HT1080 (cell line): ENCODE measurements at regions not wholly inside any gene's neighbourhood (a gene's known extent, or its start where the extent isn't known, plus 50 kb on each side); places are given as distances from the start of the nearest gene placed in this dataset.
A peak's percentile ranks its signal among the peaks of the same experiment; 100 is the strongest.

Experiments
- DNase-seq: peaks from one replicate; pipeline ENCODE4 v3.0.0-alpha.2; 2015; ENCODE audit warnings: low read depth

DNA sequence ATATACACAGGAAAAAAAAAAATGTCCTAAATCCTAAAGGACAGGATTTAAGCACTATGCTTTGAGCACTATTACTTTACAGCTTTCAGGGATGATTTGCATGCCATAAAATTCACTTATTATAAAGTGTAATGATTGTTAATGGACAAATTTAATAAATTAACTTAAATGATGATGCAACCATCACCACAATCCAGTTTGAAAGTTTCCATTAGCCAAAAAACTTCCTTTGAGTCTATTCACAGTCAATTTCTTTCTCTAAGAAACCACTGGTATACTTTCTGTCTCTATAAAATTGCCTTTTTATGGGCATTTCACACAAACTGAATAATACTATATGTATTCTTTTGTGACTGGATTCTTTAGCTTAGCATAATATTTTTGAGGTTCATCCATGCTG is 111.1 kb upstream of the RIOK3 start:
- DNase-seq: no peak

DNA sequence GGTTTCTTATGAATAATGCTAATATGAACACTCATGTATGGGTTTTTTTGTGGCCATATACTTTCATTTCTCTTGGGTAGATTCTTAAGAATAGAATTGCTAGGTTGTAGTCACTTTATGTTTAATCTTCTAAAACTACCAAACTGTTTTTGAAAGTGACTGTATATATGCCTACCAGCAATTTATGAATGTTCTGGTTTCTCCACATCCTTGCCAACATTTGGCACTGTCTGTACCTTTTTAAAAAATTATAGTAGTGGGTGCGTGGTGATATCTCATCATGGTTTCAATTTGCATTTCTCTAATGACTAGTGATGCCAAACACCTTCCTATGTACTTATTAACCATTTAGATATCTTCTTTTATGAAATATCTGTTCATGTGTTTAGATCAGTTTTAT is 110.6 kb upstream of the RIOK3 start:
- no peak for DNase-seq

DNA sequence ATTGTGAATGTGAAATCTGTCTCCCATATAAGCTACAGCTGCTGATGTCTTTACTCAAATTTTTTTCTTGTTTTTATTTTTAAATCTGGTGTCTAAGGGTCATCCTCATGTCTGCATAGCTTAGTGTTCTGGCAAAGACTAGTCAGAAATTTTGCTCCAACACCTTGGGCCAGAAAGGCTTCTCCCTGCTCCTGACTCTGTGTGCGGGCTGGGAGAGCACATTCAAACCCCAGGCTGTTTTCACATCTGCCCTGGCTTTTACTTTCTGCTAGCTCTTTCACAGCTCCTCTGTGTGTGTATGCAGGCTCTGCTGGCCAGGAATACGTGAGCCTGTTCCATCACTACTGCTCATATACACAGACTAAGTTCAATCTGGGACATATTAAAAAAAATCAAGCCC is 102.9 kb upstream of the RIOK3 start:
- DNase-seq: no peak

DNA sequence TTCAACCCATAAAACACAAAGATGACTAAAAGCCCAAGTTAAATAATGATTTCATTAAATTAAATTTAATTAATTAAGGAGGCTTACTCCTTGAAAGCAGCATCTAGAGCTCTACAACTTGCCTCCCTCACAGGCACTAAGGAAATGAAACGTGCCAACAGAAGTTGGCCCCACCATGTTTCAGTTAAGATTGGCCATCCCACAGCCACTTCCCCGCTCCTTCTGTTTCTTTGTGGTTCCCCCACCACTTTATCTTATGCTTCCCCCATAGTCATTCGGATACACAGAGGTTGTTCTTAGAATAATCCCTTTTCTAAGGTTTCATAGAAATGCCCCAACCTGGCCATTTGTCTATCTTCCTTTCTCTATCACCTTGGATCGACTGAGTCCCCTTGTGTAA is 101.6 kb upstream of the RIOK3 start:
- DNase-seq: no peak

DNA sequence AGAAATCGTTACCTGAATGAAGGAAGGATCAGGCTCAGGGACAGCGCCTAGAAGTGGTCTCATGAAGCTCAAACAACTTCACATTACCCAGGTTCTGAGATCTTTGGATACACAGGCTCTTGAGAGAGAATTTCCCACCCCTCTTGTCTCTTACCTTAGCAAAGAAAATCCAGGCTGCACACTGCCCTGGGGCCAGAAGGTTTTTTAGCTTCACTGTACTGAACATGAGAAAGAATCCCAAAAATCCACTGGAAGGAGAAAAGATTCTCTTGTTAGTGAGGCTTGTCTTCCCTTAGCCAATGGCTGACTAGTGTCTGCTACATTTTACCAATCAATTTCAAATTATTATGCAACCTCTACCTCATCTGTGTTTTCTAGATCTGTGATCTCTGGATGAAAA is 101.0 kb upstream of the RIOK3 start:
- no peak for DNase-seq

DNA sequence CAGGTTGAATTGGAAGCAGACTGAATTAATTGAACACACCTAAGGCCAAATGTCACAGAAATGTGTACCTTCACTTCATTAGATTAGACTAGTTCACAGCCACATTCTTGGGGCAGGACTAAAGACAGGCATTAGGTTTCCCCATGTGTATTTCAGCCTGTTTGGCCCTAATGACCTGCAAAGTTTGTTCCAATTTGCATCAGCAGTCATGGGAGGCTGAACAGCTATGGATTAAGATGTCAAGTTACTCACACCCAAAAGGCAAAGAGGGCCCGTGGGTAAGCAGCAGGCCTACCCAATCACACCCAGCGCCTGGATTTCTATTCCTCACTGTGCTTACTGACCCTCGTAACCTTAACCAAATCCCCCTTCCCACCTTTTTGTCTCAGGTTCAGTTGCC is 99.6 kb upstream of the RIOK3 start:
- DNase-seq: no peak

DNA sequence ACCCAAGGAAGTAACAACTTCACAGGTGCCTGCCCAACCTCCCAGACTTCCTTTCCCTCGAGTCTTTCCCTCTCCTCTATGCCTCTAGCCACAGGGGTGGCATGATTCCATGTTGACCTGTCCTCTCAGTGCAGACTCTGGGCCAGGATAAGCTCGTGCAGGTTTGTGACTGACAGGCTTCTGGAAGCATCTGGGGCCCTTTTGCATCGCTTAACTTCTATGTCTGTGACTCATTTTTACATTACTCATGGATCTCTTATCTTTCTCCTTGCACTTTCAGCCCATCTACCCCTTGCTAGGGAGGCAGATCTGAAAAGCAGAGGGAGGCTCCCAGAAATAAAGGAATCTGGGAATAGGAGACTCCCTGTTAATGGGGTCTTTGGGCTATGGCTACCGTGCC is 98.5 kb upstream of the RIOK3 start:
- peak; percentile 74 for DNase-seq

DNA sequence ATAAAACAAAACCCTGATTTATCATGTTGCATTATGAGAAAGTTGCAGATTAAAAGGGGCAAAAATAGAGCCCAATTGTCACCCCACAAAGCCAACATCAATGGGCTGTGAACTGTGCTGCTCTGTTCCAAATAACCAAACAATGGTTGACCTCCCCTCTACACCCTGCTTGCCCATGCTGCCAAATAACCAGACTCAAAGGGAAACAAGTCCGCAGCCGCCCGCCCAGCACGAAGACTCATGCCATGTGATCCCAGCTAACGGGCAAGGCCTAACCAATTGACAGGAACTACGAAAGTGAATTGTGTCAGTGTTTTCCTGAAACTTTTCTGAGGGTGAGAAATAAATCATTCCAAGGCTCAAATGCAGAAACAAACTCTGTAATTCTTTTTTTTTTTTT is 97.9 kb upstream of the RIOK3 start:
- DNase-seq: no peak

DNA sequence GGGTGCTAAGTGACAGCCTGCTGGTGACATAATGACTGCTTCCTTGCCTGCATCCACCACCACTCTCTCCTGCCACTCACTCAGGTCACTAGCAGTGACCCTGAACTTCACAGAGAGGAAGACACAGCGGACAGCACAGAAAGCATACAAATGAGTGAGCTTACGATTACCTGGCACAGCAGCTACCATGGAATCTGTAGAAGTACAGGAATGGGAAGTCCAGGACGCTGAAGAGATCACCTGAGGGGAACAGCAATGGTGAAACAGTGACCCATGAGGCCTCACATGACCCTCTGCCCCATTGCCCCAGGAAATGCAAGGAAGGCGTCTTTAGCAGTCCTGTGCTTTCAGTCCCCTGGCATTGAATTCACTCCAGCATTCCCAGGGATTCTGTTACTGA is 96.7 kb upstream of the RIOK3 start:
- no peak for DNase-seq

DNA sequence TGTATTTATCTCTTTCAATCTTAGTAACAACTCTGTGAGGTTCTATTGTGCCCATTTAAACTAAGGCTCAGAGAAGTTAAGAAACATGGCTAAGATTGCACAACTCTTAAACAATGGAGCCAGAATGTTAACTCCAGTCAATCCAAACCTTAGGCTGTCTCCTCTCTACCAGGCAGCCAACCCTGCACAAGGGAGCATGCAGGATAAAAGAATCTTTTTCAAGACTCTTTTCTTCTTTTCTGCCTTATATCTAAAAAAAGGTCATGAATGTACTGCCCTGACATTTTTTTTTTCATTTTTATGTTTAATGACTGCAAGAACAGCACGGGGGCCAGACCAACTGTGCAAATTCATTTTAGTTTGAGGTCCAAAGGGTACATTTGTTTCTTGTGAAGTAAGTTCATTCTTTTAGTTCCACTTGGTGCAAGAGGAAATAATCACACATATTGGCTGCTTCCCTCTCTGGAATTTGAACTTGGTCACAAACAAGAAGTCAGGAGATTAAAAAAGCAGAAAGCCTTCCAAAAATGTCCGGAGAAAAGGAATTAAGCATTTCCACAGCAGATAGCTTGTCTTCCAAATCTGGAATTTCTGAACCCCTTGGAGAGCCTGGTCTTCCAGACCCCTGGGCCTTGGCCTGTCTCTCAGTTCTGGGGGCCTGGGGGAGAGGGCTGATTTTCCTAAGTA is 96.0 kb upstream of the RIOK3 start:
- no peak for DNase-seq

DNA sequence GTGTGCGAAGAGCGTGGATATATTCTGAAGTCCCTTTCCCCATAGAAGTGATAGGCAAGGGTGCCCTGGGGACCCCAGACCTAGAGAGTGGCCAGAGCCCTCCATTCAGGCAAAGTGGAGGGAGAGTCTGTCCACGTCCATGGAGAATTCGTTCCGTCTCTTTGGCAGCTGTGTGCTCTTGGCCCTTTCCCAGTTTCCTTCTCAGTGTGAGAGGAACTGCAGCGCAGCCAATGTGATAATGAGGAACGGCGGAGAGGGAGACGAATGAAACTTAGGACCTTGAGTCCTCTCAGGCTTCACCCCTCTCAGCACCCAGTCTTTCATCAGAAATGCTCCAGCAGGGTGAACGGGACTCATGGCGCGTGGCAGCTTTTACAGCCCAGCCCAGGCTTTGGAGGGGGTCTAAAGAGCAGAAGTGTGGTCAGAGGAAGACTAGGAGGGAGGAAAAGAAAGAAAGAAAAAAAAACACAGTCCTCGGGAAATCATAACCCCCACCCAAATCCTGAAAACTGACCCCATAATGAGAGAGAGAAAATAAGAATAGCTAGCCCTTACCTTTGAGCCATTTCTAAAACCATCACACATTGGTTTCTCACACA is 95.0 kb upstream of the RIOK3 start:
- no peak for DNase-seq

DNA sequence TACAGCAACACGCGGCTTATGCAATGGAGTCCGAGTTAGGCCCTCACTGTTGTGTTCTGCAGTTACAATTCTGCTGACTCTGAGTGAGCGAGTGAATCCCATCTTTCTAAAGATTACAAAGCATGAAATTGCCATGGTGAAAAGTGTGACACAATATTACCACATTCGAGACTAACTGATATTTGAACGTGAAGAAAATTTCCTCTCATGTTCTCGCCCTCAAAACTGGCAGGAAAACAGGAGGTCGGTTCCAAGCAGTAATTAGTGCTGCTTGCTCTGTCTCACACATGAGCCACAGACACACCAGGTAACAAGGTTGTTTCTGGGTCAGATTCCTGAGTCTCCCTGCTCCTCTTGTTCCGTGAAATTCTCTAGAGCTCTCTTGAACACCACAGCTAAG is 93.7 kb upstream of the RIOK3 start:
- no peak for DNase-seq

DNA sequence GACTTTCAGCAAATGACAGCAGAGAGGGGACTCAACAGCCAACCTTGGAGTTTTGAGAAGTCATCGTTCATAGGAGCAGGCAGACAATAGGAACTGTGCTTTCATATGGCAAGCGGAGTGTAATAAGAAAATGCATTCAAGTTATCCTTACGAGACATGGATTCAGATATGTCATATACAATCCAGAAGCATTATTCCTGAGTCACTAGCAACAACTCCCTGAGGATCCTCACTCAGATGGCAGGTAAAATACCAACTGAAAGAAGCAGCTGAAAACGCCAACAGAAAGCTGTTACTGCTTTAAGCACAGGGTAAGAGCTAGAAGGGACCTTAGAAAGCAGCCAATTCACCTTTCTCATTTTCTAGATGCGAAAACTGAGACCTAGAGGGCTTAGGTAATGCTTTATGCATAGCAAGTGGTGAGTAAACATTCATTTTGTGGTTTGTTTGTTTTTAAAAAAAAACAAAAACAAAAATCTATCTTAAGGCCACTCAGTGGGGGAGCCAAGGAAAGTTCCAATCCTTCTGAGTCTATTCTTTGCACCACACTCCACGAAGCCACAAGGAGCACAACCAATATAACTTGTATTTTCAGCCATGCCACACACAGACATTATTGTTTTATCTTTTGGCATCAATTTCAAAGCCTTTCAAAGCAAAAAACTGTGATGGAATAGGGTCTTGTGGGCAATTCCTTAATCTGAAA is 89.1 kb upstream of the RIOK3 start:
- DNase-seq: no peak

DNA sequence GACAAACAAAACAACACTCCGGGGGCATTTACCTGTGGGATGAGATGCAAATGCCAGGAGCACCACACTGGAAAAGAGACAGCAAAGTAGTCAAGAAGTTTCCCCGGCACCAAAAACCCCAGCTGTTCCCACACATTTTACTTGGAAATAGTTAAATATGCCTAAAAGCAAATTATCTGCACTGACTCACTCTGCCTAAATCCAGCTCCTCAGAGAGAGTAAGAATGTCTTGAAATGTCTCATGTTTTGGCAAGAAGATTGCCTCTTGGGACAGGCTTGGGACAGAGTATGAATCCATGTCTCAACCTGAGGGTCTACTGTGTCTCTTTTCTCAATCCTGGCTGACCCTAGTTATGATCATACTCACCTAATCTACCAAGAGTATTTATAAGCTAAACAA is 87.5 kb upstream of the RIOK3 start:
- DNase-seq: no peak

DNA sequence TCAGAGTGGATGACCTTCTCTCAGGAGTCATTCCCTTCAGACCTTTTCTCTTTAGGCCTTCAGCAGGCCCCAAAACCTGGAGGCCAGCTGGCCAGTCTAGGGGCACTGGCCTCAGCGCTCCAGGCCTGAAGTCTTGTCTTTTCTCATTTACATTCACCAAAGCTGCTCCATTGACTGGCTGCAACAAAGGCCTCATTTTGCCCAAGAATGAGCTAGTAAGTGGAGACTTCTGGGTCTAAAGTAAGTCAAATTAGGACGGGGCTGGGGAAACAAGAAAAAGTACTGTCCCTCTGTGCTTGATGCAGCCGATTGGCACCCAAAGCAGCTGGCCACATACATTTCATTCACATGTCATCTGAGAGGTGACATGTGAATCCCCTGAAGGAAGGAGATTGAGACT is 83.8 kb upstream of the RIOK3 start:
- no peak for DNase-seq

DNA sequence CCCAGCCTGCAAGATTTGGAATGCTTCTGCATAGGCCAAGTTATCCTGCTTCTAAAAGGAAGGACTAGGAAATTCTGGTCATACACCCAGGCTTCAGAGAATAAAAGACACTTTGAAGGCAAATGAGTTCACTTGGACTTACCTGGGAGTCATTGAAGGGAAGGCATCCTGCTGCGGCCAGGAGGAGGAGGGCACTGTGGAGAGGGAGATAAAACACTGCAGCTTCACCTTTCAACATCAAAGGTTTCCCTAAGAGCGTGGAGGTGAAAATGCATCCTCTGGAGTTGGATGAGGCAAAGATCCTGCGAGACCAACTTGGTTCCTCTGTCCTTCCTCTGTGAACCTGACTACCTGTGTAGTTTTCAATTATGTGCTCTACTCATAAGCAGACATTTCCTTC is 79.5 kb upstream of the RIOK3 start:
- no peak for DNase-seq

DNA sequence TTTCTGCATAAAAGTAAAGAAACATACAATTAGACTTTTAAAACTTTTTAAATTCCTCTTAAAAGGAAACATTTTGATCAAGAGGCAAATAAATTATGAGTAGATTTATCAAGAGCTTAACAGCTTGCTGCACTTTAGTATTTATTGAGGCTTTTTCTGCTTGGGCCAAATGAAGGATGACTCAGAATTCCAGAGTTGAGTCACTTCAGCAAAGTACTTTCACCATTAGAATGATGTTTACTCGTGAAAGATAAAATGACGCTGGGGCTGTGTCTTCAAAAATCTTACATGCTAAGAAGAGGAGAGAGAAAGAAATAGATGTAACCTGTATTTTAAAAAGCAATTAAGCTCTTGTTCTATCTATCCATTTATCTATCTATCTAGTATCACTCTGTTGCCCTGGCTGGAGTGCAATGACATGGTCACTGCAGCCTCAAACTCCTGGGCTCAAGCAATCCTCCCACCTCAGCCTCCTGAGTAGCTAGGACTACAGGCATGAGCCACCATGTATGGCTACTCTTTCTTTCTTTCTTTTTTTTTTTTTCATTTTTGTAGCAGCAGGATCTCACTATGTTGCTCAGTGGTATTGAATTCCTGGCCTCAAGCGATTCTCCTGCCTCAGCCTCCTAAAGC is 75.3 kb upstream of the RIOK3 start:
- DNase-seq: peak; percentile 81

DNA sequence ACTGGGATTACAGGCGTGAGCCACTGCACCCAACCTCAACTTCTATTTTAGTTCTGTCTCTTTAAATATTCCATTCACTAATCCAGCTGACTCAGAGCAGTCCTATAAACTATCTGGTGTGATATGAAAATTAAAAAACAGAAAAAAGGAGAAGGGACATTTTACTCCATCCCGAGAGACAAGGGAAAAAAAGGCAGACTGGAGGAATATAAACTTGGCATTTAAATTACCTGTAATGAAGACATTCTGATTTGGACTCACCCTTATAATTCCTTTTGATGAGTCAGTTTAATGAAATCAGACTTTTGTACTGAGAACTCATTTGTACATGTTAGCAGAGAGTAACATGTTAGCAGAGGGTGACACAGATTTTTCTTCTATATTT is 74.8 kb upstream of the RIOK3 start:
- DNase-seq: no peak

DNA sequence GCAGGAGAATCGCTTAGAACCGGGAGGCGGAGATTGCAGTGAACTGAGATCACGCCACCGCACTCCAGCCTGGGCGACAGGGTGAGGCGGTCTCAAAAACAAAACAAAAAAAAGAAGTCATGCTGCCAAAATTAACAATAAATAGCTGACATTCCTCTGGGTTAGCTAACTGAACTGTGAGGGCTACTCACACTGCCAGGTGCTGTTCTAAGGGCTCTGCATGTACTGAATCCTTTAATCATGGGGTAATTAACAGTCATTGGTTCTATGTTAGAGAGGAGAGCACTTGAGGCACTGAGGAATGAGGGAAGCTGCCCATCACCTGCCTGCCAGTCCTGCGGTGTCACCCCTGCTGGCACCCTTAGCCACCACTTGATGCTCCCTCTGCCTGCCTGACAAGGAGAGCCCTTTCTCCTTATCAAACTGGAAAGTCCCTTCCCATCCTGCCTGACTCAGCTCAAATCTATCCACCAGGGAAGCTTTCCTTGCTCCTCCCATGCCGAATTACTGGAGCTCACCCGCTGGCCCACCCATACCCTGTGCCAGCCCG is 73.0 kb upstream of the RIOK3 start:
- peak; percentile 56 for DNase-seq

DNA sequence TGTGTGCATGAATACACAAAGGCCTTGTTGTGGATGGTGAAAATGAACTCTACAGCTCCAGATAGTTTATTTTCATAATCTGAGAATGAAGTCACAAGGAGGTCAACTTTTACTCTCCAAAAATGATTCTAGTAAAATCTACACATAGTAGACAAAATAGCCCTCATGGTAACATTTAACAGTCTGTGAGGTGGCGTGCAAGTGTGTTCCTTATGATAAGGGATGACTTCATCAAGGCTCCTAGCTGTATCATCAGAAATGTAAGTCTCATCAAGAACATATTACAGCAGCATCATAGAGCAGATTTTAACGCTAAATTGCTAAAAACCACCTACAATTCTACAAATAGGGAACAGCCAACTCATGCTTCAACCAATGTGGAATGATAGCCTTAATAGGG is 72.3 kb upstream of the RIOK3 start:
- no peak for DNase-seq

DNA sequence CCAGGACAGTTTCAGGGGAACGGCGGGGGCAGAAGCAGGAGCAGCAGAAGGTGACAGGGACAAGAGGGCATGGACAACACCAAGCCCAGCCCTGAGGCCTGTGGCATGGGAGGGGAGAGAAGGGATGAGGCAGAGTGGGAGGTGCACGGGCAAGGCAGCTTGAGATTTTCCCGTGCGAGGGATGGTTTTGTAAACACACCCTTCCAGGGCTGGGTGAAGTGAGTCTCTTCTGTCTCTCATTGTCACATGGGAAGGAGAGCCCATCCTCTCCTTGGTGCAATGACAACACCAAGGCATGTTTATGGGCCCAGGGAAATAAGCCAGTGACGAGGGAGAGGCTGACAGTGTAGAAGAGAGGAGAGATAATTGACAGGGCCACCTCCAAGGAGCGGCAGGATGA is 69.6 kb upstream of the RIOK3 start:
- no peak for DNase-seq
